Coronary artery (tissue), 2 donors: ENCODE measurements at regions not wholly inside any gene's neighbourhood (a gene's known extent, or its start where the extent isn't known, plus 50 kb on each side); places are given as distances from the start of the nearest gene placed in this dataset.

Source experiments
- DNase-seq: peaks from one replicate; pipeline ENCODE4 v3.0.0-alpha.2; 2017; ENCODE audit warnings: low spot score
- H3K27ac ChIP-seq, 2 donors: fragments of 200-600 bp; sonication (generic); one replicate each; pipeline ENCODE4 v1.5.1; 2016 to 2019
- H3K4me3 ChIP-seq: fragments of 200-600 bp; sonication (generic); 2 replicates; pipeline ENCODE4 v1.5.1; 2016; ENCODE audit warnings: mild to moderate bottlenecking, moderate library complexity
- CTCF ChIP-seq: fragments of 200-600 bp; sonication (generic); IDR thresholded peaks from one replicate; pipeline ENCODE4 v1.5.1; 2019; ENCODE audit warnings: antibody characterized with exemption

GRCh38 chrX:106415276-106415895, 196.4 kb upstream of the RADX start:
- TF ChIP-seq CTCF = peak; percentile 45
- no peak overlapping the region for H3K27ac ChIP-seq
- H3K4me3 ChIP-seq = no peak overlapping the region
- no peak for DNase-seq

- H3K4me3 ChIP-seq = no peak overlapping the region
- no peak for DNase-seq
- H3K27ac ChIP-seq = no peak overlapping the region
- TF ChIP-seq CTCF = no peak
These were observed 175.1 kb upstream of the RADX start for GRCh38 chrX:106436691-106437090.

GRCh38 chrX:106437407-106437806, 174.4 kb upstream of the RADX start:
- DNase-seq = no peak
- no peak for TF ChIP-seq CTCF
- Histone ChIP-seq H3K27ac (no peak overlapping the region), H3K4me3 (no peak overlapping the region)

GRCh38 chrX:106450405-106450804, 161.4 kb upstream of the RADX start:
- no peak overlapping the region for H3K27ac ChIP-seq

GRCh38 chrX:106451933-106452332, 159.8 kb upstream of the RADX start:
- no peak for DNase-seq
- TF ChIP-seq CTCF = no peak

More at GRCh38 chrX:106450405-106450804, 161.4 kb upstream of the RADX start:
- no peak for DNase-seq
- no peak for TF ChIP-seq CTCF
- H3K4me3 ChIP-seq = no peak overlapping the region

GRCh38 chrX:106454991-106455390, 156.8 kb upstream of the RADX start:
- DNase-seq = no peak
- no peak overlapping the region for H3K4me3 ChIP-seq
- no peak overlapping the region for H3K27ac ChIP-seq
- TF ChIP-seq CTCF = no peak

More at GRCh38 chrX:106451933-106452332, 159.8 kb upstream of the RADX start:
- Histone ChIP-seq H3K27ac (no peak overlapping the region), H3K4me3 (no peak overlapping the region)

GRCh38 chrX:106457802-106458201, 154.0 kb upstream of the RADX start:
- no peak overlapping the region for H3K4me3 ChIP-seq
- TF ChIP-seq CTCF = no peak
- H3K27ac ChIP-seq = no peak overlapping the region
- no peak for DNase-seq
